LHCN-M2 (cell line): ENCODE measurements at regions not wholly inside any gene's neighbourhood (a gene's known extent, or its start where the extent isn't known, plus 50 kb on each side); places are given as distances from the start of the nearest gene placed in this dataset.
A peak's percentile ranks its signal among the peaks of the same experiment; 100 is the strongest.

Experiments
- DNase-seq: peaks from one replicate; pipeline ENCODE4 v3.0.0-alpha.2; 2012; ENCODE audit warnings: low read depth

GRCh38 chr4:152235718-152236117 is 300.2 kb downstream of the FBXW7 start:
- no peak for DNase-seq

GRCh38 chr4:152234571-152234970 is 301.3 kb downstream of the FBXW7 start:
- no peak for DNase-seq

- DNase-seq, result no peak
Measured at GRCh38 chr4:152232271-152232670, 303.6 kb downstream of the FBXW7 start.

DNA sequence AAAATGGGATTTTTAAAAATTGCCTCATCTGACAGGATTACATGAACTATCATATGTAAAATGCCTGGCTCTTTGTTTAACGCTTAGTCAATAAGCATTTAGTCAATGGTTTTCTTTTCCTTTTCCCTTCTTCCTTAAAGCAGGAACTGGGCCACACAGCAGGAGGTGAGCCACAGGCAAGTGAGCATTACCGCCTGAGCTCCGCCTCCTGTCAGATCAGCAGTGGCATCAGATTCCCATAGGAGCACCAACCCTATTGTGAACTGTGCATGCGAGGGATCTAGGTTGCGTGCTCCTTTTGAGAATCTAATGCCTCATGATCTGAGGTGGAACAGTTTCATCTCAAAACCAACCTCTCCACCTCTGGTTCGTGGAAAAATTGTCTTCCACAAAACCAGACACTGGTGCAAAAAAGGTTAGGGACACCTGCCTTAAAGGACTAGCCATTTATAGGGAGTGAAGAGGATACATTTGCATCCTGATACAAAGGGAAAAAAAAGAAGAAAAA is 306.1 kb downstream of the FBXW7 start:
- no peak for DNase-seq

DNA sequence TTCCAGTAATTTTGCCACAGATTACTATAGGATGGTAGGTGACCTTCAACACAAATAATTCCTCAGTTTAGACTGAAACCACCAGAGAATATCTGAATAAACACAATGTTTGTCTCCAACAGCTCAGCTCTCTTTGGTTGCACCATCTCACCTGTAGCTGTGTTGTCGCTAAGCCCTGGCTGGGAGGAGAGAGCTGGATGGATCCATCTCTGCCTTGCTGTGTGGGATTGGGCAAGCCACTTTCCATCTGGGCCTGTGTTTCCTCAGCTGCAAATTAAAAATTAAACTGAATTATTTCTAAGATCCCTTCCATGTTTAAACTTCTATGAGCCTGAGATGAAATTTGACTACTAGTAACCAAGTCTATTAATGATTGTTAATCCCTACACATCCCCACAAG is 310.2 kb downstream of the FBXW7 start:
- DNase-seq, result no peak

- DNase-seq, result no peak
Measured at GRCh38 chr4:152224721-152225420, 311.0 kb downstream of the FBXW7 start.

DNA sequence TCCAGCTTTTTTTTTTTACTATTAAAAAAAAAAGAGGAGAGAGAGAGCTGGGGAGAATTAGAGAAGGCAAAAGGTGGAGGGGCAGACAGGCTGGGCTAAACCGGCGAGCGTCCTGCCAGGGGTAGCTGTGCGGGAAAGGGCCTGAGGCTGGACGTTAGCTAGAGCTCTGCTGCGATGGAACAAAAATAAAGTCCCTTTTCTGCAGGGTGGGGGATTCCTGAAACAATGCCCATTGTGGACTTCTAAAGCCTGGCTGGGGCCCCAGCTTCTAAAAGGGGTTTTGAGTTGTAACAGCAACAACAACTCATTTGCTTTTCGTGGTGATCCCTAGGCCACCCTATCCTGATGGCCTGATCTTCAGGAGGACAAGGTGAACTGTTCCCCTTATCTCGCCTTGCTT is 311.7 kb downstream of the FBXW7 start:
- DNase-seq, result no peak

DNA sequence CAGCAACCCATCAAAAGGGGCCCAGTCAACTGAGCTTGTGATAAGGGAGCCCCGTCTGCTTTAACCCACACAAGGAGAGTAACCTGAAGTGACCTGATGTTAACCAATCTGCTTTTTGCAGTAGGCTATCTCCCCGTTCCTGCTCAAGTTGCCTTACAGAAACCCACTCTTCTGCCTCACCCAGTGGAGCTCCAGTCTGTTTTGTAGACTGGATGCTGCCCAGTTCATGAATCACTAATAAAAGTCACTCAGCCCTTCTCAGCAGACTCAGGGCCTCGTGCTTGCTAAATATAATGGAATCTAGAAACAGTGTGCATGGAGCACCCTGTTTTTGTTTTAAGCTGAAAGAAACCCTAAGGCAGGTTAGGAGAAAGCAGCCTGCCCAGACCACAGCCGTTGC is 312.3 kb downstream of the FBXW7 start:
- no peak for DNase-seq

DNA sequence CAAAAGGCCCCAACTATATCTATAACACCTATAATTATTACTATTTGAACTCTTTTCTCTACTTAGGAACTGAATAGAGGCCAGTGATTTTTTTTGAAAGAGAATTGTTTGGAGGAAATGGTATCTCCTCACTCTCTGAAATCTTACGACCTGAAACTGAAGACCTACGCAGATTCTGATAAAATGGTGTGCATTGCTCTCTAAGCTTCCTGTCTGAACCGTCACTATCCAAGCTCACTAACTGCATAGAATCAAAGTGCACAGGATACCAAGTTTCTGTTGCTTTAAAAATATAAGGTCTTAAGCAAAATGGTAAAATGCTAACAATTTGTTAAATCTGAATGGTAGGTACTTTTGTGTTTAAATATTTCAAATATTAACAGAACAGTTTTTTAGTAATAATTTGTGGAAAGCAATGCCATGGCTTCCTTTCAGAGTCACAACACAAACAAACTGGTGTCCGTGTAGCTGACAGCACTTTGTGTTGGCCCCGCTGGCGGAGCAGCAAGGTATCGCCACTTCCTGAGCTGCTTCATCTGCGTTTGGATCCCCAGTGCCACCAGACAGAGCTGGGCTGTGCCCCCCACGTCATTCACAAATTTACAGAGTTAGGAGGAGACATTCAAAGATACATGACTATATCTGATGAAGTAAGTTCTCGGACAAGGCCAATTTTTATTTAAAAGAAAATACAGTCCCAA is 313.9 kb downstream of the FBXW7 start:
- DNase-seq, result no peak

GRCh38 chr4:152220201-152220666 is 315.7 kb downstream of the FBXW7 start:
- DNase-seq, result peak; percentile 35

GRCh38 chr4:152218576-152218975 is 317.3 kb downstream of the FBXW7 start:
- no peak for DNase-seq

DNA sequence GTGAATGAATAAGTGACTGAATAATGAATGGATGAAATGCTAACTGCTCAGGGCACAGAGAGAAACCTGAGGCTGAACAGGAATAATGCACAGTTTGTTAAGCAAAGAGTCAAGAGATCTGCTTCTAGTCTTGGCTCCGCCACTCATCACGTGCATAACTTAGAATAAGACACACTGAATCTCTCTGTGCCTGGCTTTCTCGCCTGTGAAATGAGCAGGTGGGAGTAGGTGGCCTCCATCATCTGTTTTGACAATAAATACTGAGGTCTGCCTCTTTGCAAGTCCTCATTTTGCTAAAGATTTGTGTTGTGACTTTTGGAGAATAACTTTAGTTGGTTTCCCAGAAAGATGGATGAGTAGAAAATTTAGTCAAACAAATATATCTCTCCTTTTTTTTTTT is 318.0 kb downstream of the FBXW7 start:
- DNase-seq, result no peak

- DNase-seq, result no peak
Measured at GRCh38 chr4:152211936-152212653, 323.8 kb downstream of the FBXW7 start.

GRCh38 chr4:152209772-152210493 is 326.0 kb downstream of the FBXW7 start:
- DNase-seq, result no peak

DNA sequence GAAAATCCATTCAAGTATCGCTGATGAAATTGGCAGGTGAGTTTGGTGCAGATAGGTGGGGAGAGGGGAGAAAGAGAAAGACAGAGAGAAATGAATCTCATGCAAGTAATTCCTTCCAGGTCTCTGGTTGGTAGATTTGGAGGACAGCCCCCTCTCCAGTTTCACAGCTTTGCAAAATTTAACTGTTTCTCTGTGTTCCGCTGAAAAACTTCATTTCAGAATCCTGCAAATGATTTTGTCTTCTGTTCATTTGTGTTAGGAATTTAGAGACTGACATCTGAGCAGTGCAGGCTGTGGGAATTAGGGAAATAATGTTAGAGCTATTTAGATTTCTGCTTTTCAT is 328.5 kb downstream of the FBXW7 start:
- no peak for DNase-seq

DNA sequence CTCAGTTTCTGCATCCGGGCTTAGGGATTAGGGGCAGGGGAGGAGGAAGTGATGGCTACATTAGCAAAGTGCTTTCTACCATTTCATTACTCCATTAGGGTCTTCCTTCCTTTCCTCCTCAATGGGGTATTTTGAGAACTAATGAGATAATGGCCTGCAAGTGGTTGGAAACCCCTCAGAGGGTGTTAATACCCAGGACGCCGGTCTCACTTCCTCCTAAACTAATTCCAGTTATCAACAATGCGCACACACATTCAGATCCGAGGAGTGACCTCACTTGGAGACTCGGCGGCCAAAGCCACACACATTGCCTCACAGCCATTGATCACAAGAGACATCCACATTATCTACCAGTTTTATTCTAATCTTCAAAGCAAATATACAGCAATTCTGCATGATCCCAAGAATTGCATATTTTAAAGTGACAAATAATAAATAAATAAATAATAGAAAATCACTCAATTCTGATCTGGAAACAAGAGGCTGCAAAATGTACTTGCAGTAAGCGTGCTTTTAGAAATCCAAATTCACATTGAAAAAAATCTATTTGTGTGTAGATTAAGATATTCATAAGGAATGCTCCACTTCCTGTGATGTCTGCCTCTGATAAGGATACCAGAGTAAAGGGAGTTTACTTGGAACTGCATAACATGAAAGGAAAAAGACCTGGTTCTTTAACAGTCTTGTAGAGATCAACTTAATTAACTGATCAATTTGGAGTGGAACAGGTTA is 329.1 kb downstream of the FBXW7 start:
- no peak for DNase-seq

DNA sequence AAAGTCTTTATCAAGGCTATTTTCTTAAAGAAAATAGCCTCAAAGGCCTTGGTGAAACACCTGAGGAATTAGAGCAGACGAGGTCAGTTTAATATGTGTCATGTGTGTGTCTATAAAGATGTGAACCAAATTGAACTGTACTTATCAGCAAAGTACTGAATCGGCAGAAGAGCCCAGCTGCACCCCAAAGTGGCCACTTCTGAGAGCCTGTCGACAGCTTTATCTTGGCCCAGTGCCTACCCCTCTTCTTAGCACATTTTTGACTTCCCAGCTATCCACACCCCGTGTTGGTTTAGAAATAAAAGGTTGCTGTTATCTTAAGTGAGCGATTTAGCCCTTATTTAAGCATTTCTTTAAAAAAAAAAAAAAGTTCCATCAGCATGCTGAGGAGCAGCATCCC is 329.7 kb downstream of the FBXW7 start:
- no peak for DNase-seq

DNA sequence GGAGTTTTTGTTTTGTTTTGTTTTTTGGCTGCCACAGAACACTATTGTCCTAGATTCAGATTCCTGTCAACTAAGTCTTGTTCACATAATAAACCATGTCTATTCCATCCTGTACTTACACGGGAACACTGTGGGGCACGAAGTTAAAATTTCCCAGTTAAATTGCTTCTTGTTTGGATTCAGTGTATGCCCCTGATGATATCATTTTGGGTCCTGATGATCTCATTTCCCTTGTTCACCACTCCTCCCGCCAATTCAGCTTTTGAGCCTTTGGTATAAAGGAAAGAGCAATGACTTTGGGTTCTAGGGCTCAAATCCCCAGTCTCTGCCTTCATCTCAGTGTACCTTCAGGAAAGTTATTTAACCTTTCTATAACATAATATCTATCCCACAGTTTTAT is 333.5 kb downstream of the FBXW7 start:
- DNase-seq, result no peak

GRCh38 chr4:152200511-152201333 is 335.2 kb downstream of the FBXW7 start:
- DNase-seq, result no peak

- DNase-seq, result no peak
Measured at GRCh38 chr4:152197211-152197610, 338.7 kb downstream of the FBXW7 start.
